ENCODE measurements at regions not wholly inside any gene's neighbourhood (a gene's known extent, or its start where the extent isn't known, plus 50 kb on each side); places are given as distances from the start of the nearest gene placed in this dataset.

GRCh38 chr6:148261470-148261869 lies 81.2 kb upstream of the SASH1 start:
- DNase-seq, result no peak

- DNase-seq, result no peak
Measured at GRCh38 chr6:148263010-148263409, 79.6 kb upstream of the SASH1 start.

DNA sequence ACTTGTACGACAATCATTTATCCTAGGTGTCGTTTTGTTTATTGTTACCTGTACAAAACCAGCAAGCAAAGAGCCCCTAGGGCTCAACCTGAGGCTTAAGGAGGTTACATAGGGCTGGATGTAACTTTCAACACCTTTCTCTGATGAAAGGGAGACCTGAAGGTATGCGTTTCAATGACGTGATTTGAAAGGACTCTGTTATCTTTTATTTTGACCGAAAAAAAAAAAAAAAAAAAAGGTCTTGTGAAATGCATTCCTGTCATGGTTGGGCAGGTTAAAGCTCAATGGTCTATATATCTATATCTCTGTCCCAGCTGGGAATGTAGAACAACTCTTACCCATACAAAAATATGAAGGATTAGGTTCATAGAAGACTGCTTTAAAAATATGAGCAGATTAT lies 78.7 kb upstream of the SASH1 start:
- no peak for DNase-seq

DNA sequence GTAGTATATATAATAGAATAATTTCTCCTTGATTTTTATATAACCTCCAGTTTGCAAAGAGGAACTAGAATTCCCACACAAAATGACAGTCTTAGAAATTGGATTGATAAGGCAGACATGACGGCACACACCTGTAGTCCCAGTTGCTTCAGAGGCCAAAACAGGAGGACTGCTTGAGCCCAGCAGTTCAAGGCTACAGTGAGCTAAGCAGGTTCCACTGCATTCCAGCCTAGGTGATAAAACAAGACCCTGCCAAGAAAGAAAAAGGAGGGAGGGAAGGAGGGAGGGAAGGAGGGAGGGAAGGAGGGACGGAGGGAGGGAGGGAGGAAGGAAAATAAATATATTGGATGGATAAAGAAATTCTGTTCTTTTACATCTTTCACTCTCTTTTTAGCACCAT lies 77.6 kb upstream of the SASH1 start:
- DNase-seq, result no peak

GRCh38 chr6:148269386-148269785 lies 73.3 kb upstream of the SASH1 start:
- no peak for DNase-seq

DNA sequence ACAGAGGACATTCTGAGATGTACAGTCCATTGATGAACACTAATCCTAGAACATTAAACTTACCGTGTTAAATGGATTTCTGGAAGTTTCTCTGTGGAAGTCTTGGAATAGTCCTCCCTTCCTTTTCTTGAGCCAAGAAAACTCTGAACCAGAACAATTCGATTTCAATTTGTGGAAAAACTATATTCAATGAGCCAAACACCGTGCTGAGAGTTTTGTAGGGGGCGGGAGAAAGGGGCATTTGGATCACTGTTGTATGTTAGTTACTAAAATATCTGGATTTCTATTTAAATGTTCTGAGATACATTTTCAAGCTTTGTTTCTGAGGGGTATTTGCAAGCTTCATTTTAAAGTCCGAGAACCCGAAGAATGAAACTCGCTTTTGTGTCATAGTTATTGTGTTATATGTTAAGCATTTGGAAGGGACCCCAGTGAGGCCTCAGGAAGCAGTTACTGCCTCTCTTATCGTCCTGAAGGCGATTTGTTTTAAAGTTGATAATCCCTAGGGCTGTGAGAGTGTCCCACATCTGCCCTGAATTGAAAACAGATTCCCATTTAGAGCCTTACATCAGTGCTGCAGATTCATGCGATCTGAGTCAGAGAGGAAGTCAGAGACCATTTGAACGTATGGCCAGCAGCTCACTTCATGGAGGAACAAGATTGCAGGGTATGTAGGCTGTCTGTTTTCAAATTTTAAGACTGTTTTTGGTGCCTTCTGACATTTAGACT lies 70.8 kb upstream of the SASH1 start:
- no peak for DNase-seq

DNA sequence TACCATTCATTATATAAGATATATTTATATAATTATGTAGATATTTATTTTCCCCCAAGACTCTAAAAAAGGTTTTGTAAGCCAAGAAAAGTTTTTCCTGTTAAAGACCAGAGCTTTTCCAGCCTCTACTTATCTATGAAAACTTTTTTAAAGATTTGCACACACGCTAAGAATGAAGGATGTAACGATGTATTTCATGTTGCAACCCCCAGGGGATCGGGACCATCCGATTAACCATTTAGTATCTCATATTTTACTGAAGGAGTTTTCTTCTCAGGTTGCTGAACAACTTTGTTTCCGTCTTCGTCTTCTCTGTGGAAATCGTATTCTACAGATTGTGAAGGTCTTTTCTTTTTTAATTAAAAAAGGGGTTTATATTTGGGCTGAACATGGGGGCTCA lies 70.0 kb upstream of the SASH1 start:
- no peak for DNase-seq

DNA sequence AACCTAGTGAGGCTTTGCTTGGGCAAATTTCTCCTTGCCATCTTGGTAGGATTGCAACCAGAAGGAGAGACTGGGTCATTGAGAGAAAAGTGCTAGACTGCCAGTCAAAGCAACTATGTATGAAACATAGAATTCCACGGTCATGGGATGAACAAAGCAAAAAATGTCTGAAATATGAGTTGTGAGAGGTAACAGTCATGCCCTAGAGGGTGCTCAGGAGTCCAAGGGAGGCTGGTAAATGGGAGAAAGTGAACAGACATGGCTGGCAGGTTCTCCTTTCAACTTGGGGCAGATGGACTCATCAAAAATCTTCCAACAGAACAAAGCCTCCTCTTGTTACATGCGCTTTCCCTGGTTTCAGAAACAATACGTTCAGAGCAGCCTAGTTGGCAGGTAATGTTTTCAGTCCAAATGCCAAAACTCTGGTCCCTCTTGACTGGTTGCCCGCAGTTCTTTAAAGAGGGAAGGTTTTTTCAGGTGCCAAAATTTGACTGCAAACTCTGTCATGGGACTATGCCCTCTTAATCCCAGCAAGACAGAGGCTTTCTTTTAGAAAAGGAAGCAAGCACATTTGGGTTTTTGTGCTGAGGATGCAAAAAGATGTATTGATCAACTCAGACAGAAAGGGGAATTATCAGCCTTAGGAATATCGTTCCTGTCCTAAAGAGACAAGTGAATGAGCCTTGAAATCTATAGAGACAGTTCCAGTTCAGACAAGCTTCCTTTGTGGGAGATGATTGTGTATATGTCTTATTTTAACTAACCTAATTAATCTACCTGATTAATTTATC lies 68.5 kb upstream of the SASH1 start:
- no peak for DNase-seq

DNA sequence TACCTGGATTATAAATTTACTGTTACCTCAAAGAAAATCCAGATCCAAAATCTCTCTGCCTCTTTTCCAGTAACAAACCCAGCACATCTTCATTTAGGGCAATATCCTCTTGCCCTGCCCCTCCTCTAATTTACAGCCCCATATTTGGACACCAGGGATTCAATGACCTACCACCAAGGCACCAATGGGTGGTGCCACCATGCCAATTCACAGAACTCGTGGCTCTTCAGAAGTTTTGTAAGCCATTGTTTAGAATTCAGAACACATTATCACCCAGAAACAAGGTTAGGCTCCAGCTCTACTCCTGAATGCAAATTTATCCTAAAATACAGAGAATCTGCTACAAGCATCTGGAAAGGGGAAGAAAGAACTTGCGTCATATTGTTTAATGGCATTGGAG lies 67.8 kb upstream of the SASH1 start:
- no peak for DNase-seq

DNA sequence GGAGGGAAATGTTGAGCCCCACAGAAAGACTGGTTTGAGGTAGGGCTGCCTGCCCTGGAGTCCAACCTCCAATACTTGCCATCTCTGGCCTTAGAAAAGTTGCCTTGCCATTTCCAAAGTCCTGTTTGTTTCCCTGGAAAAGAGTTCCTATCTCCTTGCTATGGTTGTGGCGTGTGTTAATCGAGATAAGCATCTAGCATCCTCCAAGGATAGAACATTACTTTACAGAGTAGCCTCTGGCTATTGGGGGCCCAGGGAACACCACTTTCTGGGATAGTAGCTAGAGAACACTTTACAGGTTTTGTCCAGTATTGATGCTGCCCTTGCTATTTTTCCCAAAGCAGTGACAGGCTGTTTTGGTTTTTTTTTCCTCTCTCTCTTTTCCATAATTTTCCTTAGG lies 57.4 kb upstream of the SASH1 start:
- DNase-seq, result no peak

GRCh38 chr6:148286563-148286962 lies 56.1 kb upstream of the SASH1 start:
- DNase-seq, result no peak

DNA sequence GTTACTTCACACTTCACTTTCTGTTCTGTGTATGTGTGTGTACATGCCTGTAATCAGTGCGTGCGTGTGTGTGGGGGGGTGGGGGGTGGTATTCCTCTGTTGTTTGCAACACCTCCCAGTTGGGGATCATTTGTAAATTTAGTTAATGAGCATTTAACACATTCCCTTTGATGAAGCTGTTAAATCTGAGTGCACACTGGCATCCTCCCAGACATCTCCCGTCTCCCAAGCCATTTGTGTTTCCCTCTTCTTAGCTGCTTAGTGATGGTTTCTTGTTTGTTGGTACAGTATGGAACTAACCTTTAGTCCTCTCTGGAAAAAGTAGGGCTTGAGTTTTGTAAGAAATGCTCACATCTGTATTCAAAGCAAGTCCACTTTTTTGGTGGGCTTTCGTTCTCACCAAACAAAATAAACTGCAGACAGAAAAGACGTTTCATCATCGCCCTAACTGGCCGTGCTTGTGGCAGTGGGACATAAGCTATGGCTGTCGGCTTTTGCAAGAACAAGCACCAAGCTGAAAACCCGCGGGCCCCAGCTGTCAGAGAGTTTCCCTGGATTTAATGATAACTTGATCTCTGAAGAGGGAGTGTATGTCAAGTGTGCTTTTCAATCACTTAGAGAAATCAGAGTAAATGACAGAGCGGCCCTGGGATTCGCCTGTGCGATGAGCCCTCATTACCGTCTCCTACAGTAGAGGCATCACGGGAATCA lies 54.9 kb upstream of the SASH1 start:
- DNase-seq, result no peak

GRCh38 chr6:148288541-148288940 lies 54.1 kb upstream of the SASH1 start:
- no peak for DNase-seq

GRCh38 chr6:148289153-148289552 lies 53.5 kb upstream of the SASH1 start:
- DNase-seq, result no peak

GRCh38 chr6:148291876-148292275 lies 50.8 kb upstream of the SASH1 start:
- no peak for DNase-seq
